IMR-90 (cell line): ENCODE measurements at regions not wholly inside any gene's neighbourhood (a gene's known extent, or its start where the extent isn't known, plus 50 kb on each side); places are given as distances from the start of the nearest gene placed in this dataset.
A peak's percentile ranks its signal among the peaks of the same experiment; 100 is the strongest.

Experiments
- ATAC-seq: fragments of 200-7000 bp; cut with Tn5 transposase; 2 replicates; pipeline ENCODE4 v1.9.1; 2020; ENCODE audit warnings: low read depth, mild to moderate bottlenecking, moderate library complexity
- BruUV-seq: library from RNA; stranded (reverse); fragments of 400-500 nt; replicated peaks from 2 replicates; lab custom pipeline; 2021; lab: Mats Ljungman, UMichigan
- CTCF ChIA-PET: fragments of 300-600 bp; formaldehyde crosslinking; extraction: SDS; loops from one replicate; lab custom pipeline; 2021; ENCODE audit warnings: antibody characterized with exemption; lab: Yijun Ruan, JAX
- POLR2A ChIA-PET: fragments of 300-600 bp; sonication (Branson Sonifier 250); formaldehyde crosslinking; loops from one replicate; lab custom pipeline; 2022; ENCODE audit warnings: antibody characterized with exemption; ENCODE audit not compliant: unreplicated experiment; lab: Charles Lee
- DNase-seq: peaks from one replicate; pipeline ENCODE4 v3.0.0; 2013
- H2AFZ ChIP-seq: replicated peaks from 2 replicates; pipeline ENCODE3; 2013; ENCODE audit warnings: low read length, mild to moderate bottlenecking; ENCODE audit not compliant: poor library complexity
- H2AK5ac ChIP-seq: 2 replicates; pipeline ENCODE4 v1.6.1; 2013; ENCODE audit warnings: low read depth, low read length, inconsistent platforms
- H2AK9ac ChIP-seq: replicated peaks from 2 replicates; pipeline ENCODE3; 2013; ENCODE audit warnings: mild to moderate bottlenecking, low read depth, low read length, moderate library complexity; ENCODE audit not compliant: poor library complexity
- H2BK120ac ChIP-seq: 2 replicates; pipeline ENCODE4 v1.6.1; 2013; ENCODE audit warnings: low read depth, low read length, inconsistent platforms
- H2BK15ac ChIP-seq: 3 replicates; pipeline ENCODE4 v1.6.1; 2013; ENCODE audit warnings: low read depth, low read length, inconsistent platforms
- H2BK20ac ChIP-seq: 2 replicates; pipeline ENCODE4 v1.6.1; 2013; ENCODE audit warnings: low read depth, mild to moderate bottlenecking, inconsistent platforms, low read length, moderate library complexity
- H2BK5ac ChIP-seq: 2 replicates; pipeline ENCODE4 v1.6.1; 2013; ENCODE audit warnings: mild to moderate bottlenecking, low read depth, low read length, inconsistent platforms; ENCODE audit not compliant: poor library complexity, severe bottlenecking
- H3K14ac ChIP-seq: replicated peaks from 2 replicates; pipeline ENCODE4 v1.6.1; 2013; ENCODE audit warnings: low read depth, low read length, inconsistent platforms
- H3K18ac ChIP-seq: 2 replicates; pipeline ENCODE4 v1.6.1; 2013; ENCODE audit warnings: low read depth, low read length, control low read depth
- H3K23ac ChIP-seq: 2 replicates; pipeline ENCODE4 v1.6.1; 2013; ENCODE audit warnings: low read depth, low read length, inconsistent platforms
- H3K27ac ChIP-seq: 2 replicates; pipeline ENCODE4 v1.5.1; 2013; ENCODE audit warnings: mild to moderate bottlenecking, control low read depth, low read length; ENCODE audit not compliant: insufficient read depth
- H3K27me3 ChIP-seq: 2 replicates; pipeline ENCODE4 v1.6.1; 2013; ENCODE audit warnings: low read length; ENCODE audit not compliant: control insufficient read depth, insufficient read depth
- H3K36me3 ChIP-seq: 2 replicates; pipeline ENCODE4 v1.6.1; 2013; ENCODE audit warnings: low read length, mixed read lengths; ENCODE audit not compliant: control insufficient read depth, insufficient read depth
- H3K4ac ChIP-seq: 2 replicates; pipeline ENCODE4 v1.6.1; 2013; ENCODE audit warnings: low read depth, low read length, inconsistent platforms
- H3K4me1 ChIP-seq: 2 replicates; pipeline ENCODE4 v1.6.1; 2013; ENCODE audit warnings: low read length, mixed read lengths; ENCODE audit not compliant: control insufficient read depth, insufficient read depth
- H3K4me2 ChIP-seq: 2 replicates; pipeline ENCODE4 v1.6.1; 2013; ENCODE audit warnings: low read depth, mild to moderate bottlenecking, control low read depth, low read length, moderate library complexity
- H3K4me3 ChIP-seq: 2 replicates; pipeline ENCODE4 v1.5.1; 2013; ENCODE audit warnings: low read depth, mild to moderate bottlenecking, control low read depth, low read length, moderate library complexity; ENCODE audit not compliant: insufficient read depth
- H3K56ac ChIP-seq: 2 replicates; pipeline ENCODE4 v1.6.1; 2013; ENCODE audit warnings: low read length, inconsistent platforms; ENCODE audit not compliant: insufficient read depth; ENCODE audit errors: extremely low read depth
- H3K79me1 ChIP-seq, 2 experiments: 2 replicates each; pipeline ENCODE4 v1.6.1; 2013; ENCODE audit warnings: low read length in 2 of 2, inconsistent platforms in 1 of 2, low read depth in 1 of 2
- H3K9ac ChIP-seq: 2 replicates; pipeline ENCODE4 v1.6.1; 2013; ENCODE audit warnings: low read depth, low read length, control low read depth
- H3K9me1 ChIP-seq: 2 replicates; pipeline ENCODE4 v1.6.1; 2013; ENCODE audit warnings: low read length, inconsistent platforms; ENCODE audit not compliant: insufficient read depth
- H3K9me3 ChIP-seq: 2 replicates; pipeline ENCODE4 v1.6.1; 2013; ENCODE audit warnings: low read length; ENCODE audit not compliant: control insufficient read depth, insufficient read depth
- H4K20me1 ChIP-seq: 2 replicates; pipeline ENCODE4 v1.6.1; 2013; ENCODE audit warnings: low read length, inconsistent platforms; ENCODE audit not compliant: insufficient read depth
- H4K5ac ChIP-seq: 2 replicates; pipeline ENCODE4 v1.6.1; 2013; ENCODE audit warnings: mild to moderate bottlenecking, low read depth, low read length, control low read depth
- H4K8ac ChIP-seq, 2 experiments: 2 replicates each; pipeline ENCODE4 v1.6.1; 2013; ENCODE audit warnings: low read depth in 2 of 2, low read length in 2 of 2, control low read depth in 1 of 2, inconsistent platforms in 1 of 2
- H4K91ac ChIP-seq: 2 replicates; pipeline ENCODE4 v1.6.1; 2013; ENCODE audit warnings: low read depth, low read length, inconsistent platforms; ENCODE audit not compliant: insufficient read depth
- CEBPB ChIP-seq: IDR thresholded peaks from 2 replicates; pipeline ENCODE4 v1.6.1; 2012; ENCODE audit warnings: low read depth, low read length, improper control_type of control experiment
- CHD1 ChIP-seq: IDR thresholded peaks from 2 replicates; pipeline ENCODE4 v1.6.1; 2012; ENCODE audit warnings: low read depth, low read length, improper control_type of control experiment
- FOS ChIP-seq: fragments of 150-350 bp; IDR thresholded peaks from 2 replicates; pipeline ENCODE4 v1.6.1; 2016; ENCODE audit warnings: low read depth, low read length
- MAZ ChIP-seq: IDR thresholded peaks from 2 replicates; pipeline ENCODE4 v1.6.1; 2012; ENCODE audit warnings: low read depth, mild to moderate bottlenecking, low read length, improper control_type of control experiment, moderate library complexity, borderline replicate concordance
- MXI1 ChIP-seq: IDR thresholded peaks from 2 replicates; pipeline ENCODE4 v1.6.1; 2012; ENCODE audit warnings: low read depth, mild to moderate bottlenecking, low read length, moderate library complexity, borderline replicate concordance
- NFE2L2 ChIP-seq: fragments of 150-350 bp; IDR thresholded peaks from 2 replicates; pipeline ENCODE4 v1.6.1; 2016; ENCODE audit warnings: low read depth, mild to moderate bottlenecking, low read length
- RCOR1 ChIP-seq: IDR thresholded peaks from 2 replicates; pipeline ENCODE4 v1.6.1; 2012; ENCODE audit warnings: mild to moderate bottlenecking, low read length, improper control_type of control experiment; ENCODE audit not compliant: insufficient replicate concordance
- RFX5 ChIP-seq: IDR thresholded peaks from 2 replicates; pipeline ENCODE4 v1.8.0; 2012; ENCODE audit warnings: low read depth, mild to moderate bottlenecking, low read length, moderate library complexity
- SMC3 ChIP-seq: fragments of 150-350 bp; IDR thresholded peaks from 2 replicates; pipeline ENCODE4 v1.6.1; 2016; ENCODE audit warnings: low read depth, mild to moderate bottlenecking, antibody characterized with exemption, low read length, moderate library complexity
- WGBS, 2 experiments: methylation state at CpG; one replicate each; pipeline versions ENCODE4 v1.1.5 to v1.1.7; 2013; ENCODE audit warnings: missing lambda C conversion rate in 2 of 2; ENCODE audit not compliant: insufficient read length in 1 of 2; ENCODE audit errors: extremely low coverage in 2 of 2; 5-methylcytosine and 5-hydroxymethylcytosine counted together
- dilution Hi-C: fragments of 300-500 bp; cut with HindIII; formaldehyde crosslinking; loops from one replicate; pipeline ENCODE4 v1.14.3; 2018; ENCODE audit warnings: low sequenced_read_pairs; ENCODE audit not compliant: unreplicated experiment
- in situ Hi-C: fragments of 300-500 bp; cut with MboI; formaldehyde crosslinking; loops from 3 replicates; pipeline ENCODE4 v1.14.3; 2019; ENCODE audit warnings: low sequenced_read_pairs, inconsistent platforms, mixed read lengths
- intact Hi-C: fragments of 100-400 bp; cut with micrococcal nuclease; formaldehyde crosslinking; loops from 2 replicates; pipeline ENCODE4 v1.10.0; 2022
- TF ChIP-seq, protein P1 (sequence below): fragments of 150-350 bp; IDR thresholded peaks from 2 replicates; pipeline ENCODE4 v1.6.1; 2017; ENCODE audit warnings: mild to moderate bottlenecking, antibody characterized with exemption, low read length, low read depth

DNA sequence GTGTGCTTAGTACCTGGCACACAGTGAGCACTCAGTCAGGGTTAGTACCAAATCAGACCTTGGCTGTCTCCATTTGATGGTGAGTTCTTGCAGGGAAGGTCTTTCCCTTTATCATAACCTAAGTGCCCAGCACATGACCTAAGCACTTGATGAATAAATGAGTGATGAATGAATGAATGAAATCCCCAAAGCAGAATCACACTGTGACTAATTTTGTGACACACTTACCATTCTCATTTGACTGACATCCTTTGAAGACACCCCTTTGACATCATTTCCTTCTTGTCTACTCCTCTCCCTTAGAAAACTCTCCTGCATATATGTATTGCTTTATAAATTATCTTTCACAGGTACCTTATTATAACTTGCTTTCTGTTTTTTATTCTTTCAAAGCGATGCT, 130.2 kb upstream of the ELL2 start:
- no peak overlapping the region for H3K18ac ChIP-seq
- ATAC-seq (no peak), DNase-seq (no peak)
- H3K4me3 ChIP-seq, result no peak overlapping the region
- POLR2A ChIA-PET, result no interaction called here
- H3K36me3 ChIP-seq, result no peaks in the 10 kb centered on the region
- H2AK9ac ChIP-seq, result no peak overlapping the region
- H2BK120ac ChIP-seq, result no peak overlapping the region
- TF ChIP-seq, protein P1, sequence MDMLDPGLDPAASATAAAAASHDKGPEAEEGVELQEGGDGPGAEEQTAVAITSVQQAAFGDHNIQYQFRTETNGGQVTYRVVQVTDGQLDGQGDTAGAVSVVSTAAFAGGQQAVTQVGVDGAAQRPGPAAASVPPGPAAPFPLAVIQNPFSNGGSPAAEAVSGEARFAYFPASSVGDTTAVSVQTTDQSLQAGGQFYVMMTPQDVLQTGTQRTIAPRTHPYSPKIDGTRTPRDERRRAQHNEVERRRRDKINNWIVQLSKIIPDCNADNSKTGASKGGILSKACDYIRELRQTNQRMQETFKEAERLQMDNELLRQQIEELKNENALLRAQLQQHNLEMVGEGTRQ, result no peak
- TF ChIP-seq RCOR1 (no peak), NFE2L2 (no peak), SMC3 (no peak), FOS (no peak), RFX5 (no peak), CEBPB (no peak), MXI1 (no peak), CHD1 (no peak), MAZ (no peak)
- H4K8ac ChIP-seq, result no peak overlapping the region; a peak in 1 of 4 replicates
- no peak overlapping the region for H2BK5ac ChIP-seq
- no peak overlapping the region for H3K23ac ChIP-seq
- H2AK5ac ChIP-seq, result peak overlapping the region; percentile 45; the same call in 1 of the 2 replicates
- H3K4me1 ChIP-seq, result peaks cover 13% of the 10 kb centered on the region
- H3K4me2 ChIP-seq, result no peak overlapping the region
- H3K27ac ChIP-seq, result no peak overlapping the region
- CTCF ChIA-PET, result no interaction called here
- H3K9me3 ChIP-seq, result no peaks in the 10 kb centered on the region
- intact Hi-C loops, result no loop called here
- dilution Hi-C loops, result no loop called here
- H3K9ac ChIP-seq, result no peak overlapping the region
- H3K9me1 ChIP-seq, result peaks cover 5% of the 10 kb centered on the region; the same call in 1 of the 2 replicates
- in situ Hi-C loops, result no loop called here
- H2BK15ac ChIP-seq, result no peak overlapping the region
- WGBS, 2 experiments, result no CpG with 5 or more reads among the region's 1 CpG
- no peak overlapping the region for H3K56ac ChIP-seq
- H3K27me3 ChIP-seq, result no peaks in the 10 kb centered on the region
- no peak overlapping the region for H2AFZ ChIP-seq
- no peak overlapping the region for H2BK20ac ChIP-seq
- no peak overlapping the region for H4K5ac ChIP-seq
- H4K91ac ChIP-seq, result no peak overlapping the region
- no peak overlapping the region for H3K14ac ChIP-seq
- H3K79me1 ChIP-seq, result no peaks in the 10 kb centered on the region
- BruUV-seq, result no TSS peak
- H3K4ac ChIP-seq, result no peak overlapping the region
- H4K20me1 ChIP-seq, result no peaks in the 10 kb centered on the region
